Parathyroid adenoma (tissue), 2 donors: ENCODE measurements at regions not wholly inside any gene's neighbourhood (a gene's known extent, or its start where the extent isn't known, plus 50 kb on each side); places are given as distances from the start of the nearest gene placed in this dataset.

Experiments
- H2AFZ ChIP-seq: fragments of 300-600 bp; sonication (generic); one replicate; pipeline ENCODE4 v1.7.0; 2017; ENCODE audit warnings: antibody characterized with exemption, mild to moderate bottlenecking
- H3K27ac ChIP-seq: fragments of 300-600 bp; sonication (generic); one replicate; pipeline ENCODE4 v1.7.0; 2017
- H3K27me3 ChIP-seq: fragments of 300-600 bp; sonication (generic); one replicate; pipeline ENCODE4 v1.7.0; 2017; ENCODE audit warnings: low read length; ENCODE audit not compliant: control insufficient read depth, insufficient read depth
- H3K36me3 ChIP-seq: fragments of 300-600 bp; sonication (generic); one replicate; pipeline ENCODE4 v1.7.0; 2017; ENCODE audit warnings: low read length; ENCODE audit not compliant: control insufficient read depth, insufficient read depth
- H3K4me1 ChIP-seq: fragments of 300-600 bp; sonication (generic); one replicate; pipeline ENCODE4 v1.7.0; 2017; ENCODE audit warnings: control low read depth
- H3K4me2 ChIP-seq: fragments of 300-600 bp; sonication (generic); one replicate; pipeline ENCODE4 v1.7.0; 2017; ENCODE audit warnings: low read length
- H3K4me3 ChIP-seq: fragments of 300-600 bp; sonication (generic); one replicate; pipeline ENCODE4 v1.7.0; 2017; ENCODE audit warnings: low read depth, low read length
- H3K79me2 ChIP-seq: fragments of 300-600 bp; sonication (generic); one replicate; pipeline ENCODE4 v1.7.0; 2017; ENCODE audit warnings: control low read depth
- H3K9ac ChIP-seq: fragments of 300-600 bp; sonication (generic); one replicate; pipeline ENCODE4 v1.7.0; 2017; ENCODE audit warnings: mild to moderate bottlenecking
- H3K9me3 ChIP-seq: fragments of 300-600 bp; sonication (generic); one replicate; pipeline ENCODE4 v1.7.0; 2017; ENCODE audit warnings: low read length; ENCODE audit not compliant: control insufficient read depth
- TF ChIP-seq, protein P1 (sequence below): fragments of 300-600 bp; sonication (generic); IDR thresholded peaks from one replicate; pipeline ENCODE4 v1.7.0; 2017; ENCODE audit warnings: antibody characterized with exemption, mild to moderate bottlenecking
- donor health status: primary hyperparathyroidism.

DNA sequence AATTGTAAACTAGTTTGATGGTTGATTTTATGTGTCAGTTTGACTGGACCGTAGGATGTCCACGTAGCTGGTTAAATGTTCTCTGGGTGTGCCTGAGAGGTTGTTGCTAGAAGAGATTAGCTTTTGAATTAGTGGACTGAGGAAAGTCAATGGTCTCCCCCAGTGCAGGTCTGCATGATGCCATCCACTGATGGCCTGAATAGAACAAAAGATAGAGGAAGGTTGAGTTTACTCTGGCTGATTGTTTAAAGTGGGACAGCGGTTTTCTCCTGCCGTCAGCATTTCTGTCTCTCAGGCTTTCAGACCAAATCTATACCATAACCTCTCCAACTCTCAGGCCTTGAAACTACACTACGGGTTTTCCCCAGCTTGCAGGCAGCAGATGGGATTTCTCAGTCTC, 899.2 kb upstream of the WWC1 start:
- Histone ChIP-seq H2AFZ (no peak overlapping the region), H3K9ac (no peak overlapping the region), H3K79me2 (no peaks in the 10 kb centered on the region), H3K27ac (no peak overlapping the region), H3K4me3 (no peak overlapping the region), H3K36me3 (no peaks in the 10 kb centered on the region), H3K27me3 (no peaks in the 10 kb centered on the region), H3K9me3 (no peaks in the 10 kb centered on the region), H3K4me2 (no peak overlapping the region), H3K4me1 (no peaks in the 10 kb centered on the region)
- TF ChIP-seq, protein P1, sequence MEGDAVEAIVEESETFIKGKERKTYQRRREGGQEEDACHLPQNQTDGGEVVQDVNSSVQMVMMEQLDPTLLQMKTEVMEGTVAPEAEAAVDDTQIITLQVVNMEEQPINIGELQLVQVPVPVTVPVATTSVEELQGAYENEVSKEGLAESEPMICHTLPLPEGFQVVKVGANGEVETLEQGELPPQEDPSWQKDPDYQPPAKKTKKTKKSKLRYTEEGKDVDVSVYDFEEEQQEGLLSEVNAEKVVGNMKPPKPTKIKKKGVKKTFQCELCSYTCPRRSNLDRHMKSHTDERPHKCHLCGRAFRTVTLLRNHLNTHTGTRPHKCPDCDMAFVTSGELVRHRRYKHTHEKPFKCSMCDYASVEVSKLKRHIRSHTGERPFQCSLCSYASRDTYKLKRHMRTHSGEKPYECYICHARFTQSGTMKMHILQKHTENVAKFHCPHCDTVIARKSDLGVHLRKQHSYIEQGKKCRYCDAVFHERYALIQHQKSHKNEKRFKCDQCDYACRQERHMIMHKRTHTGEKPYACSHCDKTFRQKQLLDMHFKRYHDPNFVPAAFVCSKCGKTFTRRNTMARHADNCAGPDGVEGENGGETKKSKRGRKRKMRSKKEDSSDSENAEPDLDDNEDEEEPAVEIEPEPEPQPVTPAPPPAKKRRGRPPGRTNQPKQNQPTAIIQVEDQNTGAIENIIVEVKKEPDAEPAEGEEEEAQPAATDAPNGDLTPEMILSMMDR = no peak

DNA sequence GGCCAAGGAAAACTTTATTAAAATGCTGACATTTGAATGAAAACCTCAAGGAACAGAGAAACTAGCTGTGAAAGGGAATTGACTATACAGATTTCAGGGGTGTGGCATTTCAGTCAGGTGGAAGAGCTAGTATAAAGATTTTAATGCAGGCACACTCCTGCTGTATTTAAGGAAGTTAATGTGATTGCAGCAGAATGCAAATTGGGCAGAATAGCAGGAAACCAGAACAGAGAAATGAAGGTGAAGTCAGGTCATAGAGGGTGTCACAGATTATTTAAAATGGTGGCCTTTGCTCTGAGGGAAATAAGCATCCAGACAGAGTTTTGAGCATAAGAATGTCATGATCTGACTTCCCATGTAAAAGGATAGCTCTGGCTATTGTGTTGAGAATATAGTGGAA, 898.1 kb upstream of the WWC1 start:
- Histone ChIP-seq H3K4me2 (no peak overlapping the region), H3K27ac (no peak overlapping the region), H3K9me3 (no peaks in the 10 kb centered on the region), H3K27me3 (no peaks in the 10 kb centered on the region), H3K36me3 (no peaks in the 10 kb centered on the region), H3K4me1 (no peaks in the 10 kb centered on the region), H3K79me2 (no peaks in the 10 kb centered on the region), H3K4me3 (no peak overlapping the region), H2AFZ (no peak overlapping the region), H3K9ac (no peak overlapping the region)
- TF ChIP-seq, protein P1 = no peak

GRCh38 chr5:167402671-167403070, 888.8 kb upstream of the WWC1 start:
- Histone ChIP-seq H3K27ac (no peak overlapping the region), H3K4me2 (no peak overlapping the region), H3K27me3 (no peaks in the 10 kb centered on the region), H2AFZ (no peak overlapping the region), H3K4me3 (no peak overlapping the region), H3K9me3 (no peaks in the 10 kb centered on the region), H3K36me3 (no peaks in the 10 kb centered on the region), H3K4me1 (no peaks in the 10 kb centered on the region), H3K9ac (no peak overlapping the region), H3K79me2 (no peaks in the 10 kb centered on the region)
- TF ChIP-seq, protein P1 = no peak

DNA sequence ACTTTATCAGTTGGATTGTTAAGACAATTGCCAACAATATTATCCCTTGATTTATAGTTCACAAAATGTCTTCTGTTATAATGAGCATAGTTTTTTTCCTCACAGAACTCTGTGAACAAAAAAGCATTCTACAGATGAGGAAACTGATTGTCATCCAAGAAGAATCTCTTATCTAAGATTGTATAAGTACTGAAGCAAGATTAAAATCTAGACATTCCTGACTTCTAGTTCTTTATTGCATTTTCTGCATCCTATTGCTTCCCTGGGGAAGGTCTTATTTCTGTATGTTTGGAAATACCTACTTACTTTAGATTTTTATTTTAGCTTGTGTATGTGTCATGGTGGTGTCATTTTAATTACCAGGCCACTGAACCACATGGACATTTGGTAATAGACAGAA, 884.9 kb upstream of the WWC1 start:
- H3K27ac ChIP-seq = no peak overlapping the region
- TF ChIP-seq, protein P1 = no peak
- H3K9ac ChIP-seq = no peak overlapping the region
- H3K79me2 ChIP-seq = no peaks in the 10 kb centered on the region
- no peaks in the 10 kb centered on the region for H3K36me3 ChIP-seq
- no peaks in the 10 kb centered on the region for H3K9me3 ChIP-seq
- H3K4me2 ChIP-seq = no peak overlapping the region
- H3K4me3 ChIP-seq = no peak overlapping the region
- H3K4me1 ChIP-seq = no peaks in the 10 kb centered on the region
- H3K27me3 ChIP-seq = no peaks in the 10 kb centered on the region
- no peak overlapping the region for H2AFZ ChIP-seq

- H3K9me3 ChIP-seq = no peaks in the 10 kb centered on the region
- no peak overlapping the region for H3K4me2 ChIP-seq
- no peak overlapping the region for H3K9ac ChIP-seq
- no peak overlapping the region for H3K4me3 ChIP-seq
- H3K36me3 ChIP-seq = no peaks in the 10 kb centered on the region
- TF ChIP-seq, protein P1 = no peak
- no peaks in the 10 kb centered on the region for H3K4me1 ChIP-seq
- no peak overlapping the region for H3K27ac ChIP-seq
- H2AFZ ChIP-seq = no peak overlapping the region
- H3K79me2 ChIP-seq = no peaks in the 10 kb centered on the region
- H3K27me3 ChIP-seq = no peaks in the 10 kb centered on the region
Measured at GRCh38 chr5:167412556-167412955, 878.9 kb upstream of the WWC1 start.
